ENCODE measurements at regions not wholly inside any gene's neighbourhood (a gene's known extent, or its start where the extent isn't known, plus 50 kb on each side); places are given as distances from the start of the nearest gene placed in this dataset.
"Not testable (repeated sequence)": the region's sequence is repeated elsewhere in the genome, so short reads cannot be mapped to it uniquely, and the experiment has no call there.

- no peaks in the 10 kb centered on the region for H3K9me3 ChIP-seq
- no peak overlapping the region for H3K4me3 ChIP-seq
- no peaks in the 10 kb centered on the region for H3K27me3 ChIP-seq
- no peak overlapping the region for H3K27ac ChIP-seq
- no peaks in the 10 kb centered on the region for H3K36me3 ChIP-seq
- no peaks in the 10 kb centered on the region for H3K4me1 ChIP-seq
- no peak for TF ChIP-seq CTCF (IDR thresholded peaks at IDR 0.05)
- no peak for TF ChIP-seq POLR2A (IDR thresholded peaks at IDR 0.05)
- no peak for DNase-seq
Measured at GRCh38 chr4:120218981-120219380, 152.3 kb upstream of the MAD2L1 start.

GRCh38 chr4:120215350-120215749 is 148.7 kb upstream of the MAD2L1 start:
- Histone ChIP-seq H3K27ac (no peak overlapping the region), H3K4me1 (no peaks in the 10 kb centered on the region), H3K27me3 (no peaks in the 10 kb centered on the region), H3K36me3 (no peaks in the 10 kb centered on the region), H3K4me3 (no peak overlapping the region), H3K9me3 (no peaks in the 10 kb centered on the region)
- TF ChIP-seq CTCF (IDR thresholded peaks at IDR 0.05) (no peak), POLR2A (IDR thresholded peaks at IDR 0.05) (no peak)
- DNase-seq, result no peak

GRCh38 chr4:120211408-120212015 is 144.9 kb upstream of the MAD2L1 start:
- no peaks in the 10 kb centered on the region for H3K4me1 ChIP-seq
- H3K9me3 ChIP-seq, result no peaks in the 10 kb centered on the region
- H3K27me3 ChIP-seq, result no peaks in the 10 kb centered on the region
- no peaks in the 10 kb centered on the region for H3K36me3 ChIP-seq
- H3K4me3 ChIP-seq, result no peak overlapping the region
- no peak for DNase-seq
- no peak overlapping the region for H3K27ac ChIP-seq
- TF ChIP-seq CTCF (IDR thresholded peaks at IDR 0.05), result no peak
- no peak for TF ChIP-seq POLR2A (IDR thresholded peaks at IDR 0.05)

- Histone ChIP-seq H3K36me3 (no peaks in the 10 kb centered on the region), H3K27me3 (no peaks in the 10 kb centered on the region), H3K4me3 (no peak overlapping the region), H3K9me3 (no peaks in the 10 kb centered on the region), H3K27ac (no peak overlapping the region), H3K4me1 (no peaks in the 10 kb centered on the region)
- DNase-seq, result no peak
- TF ChIP-seq CTCF (IDR thresholded peaks at IDR 0.05), result no peak
- TF ChIP-seq POLR2A (IDR thresholded peaks at IDR 0.05), result no peak
Measured at GRCh38 chr4:120209706-120210105, 143.1 kb upstream of the MAD2L1 start.

- Histone ChIP-seq H3K27me3 (no peaks in the 10 kb centered on the region), H3K4me3 (no peak overlapping the region), H3K27ac (no peak overlapping the region), H3K36me3 (no peaks in the 10 kb centered on the region), H3K4me1 (no peaks in the 10 kb centered on the region), H3K9me3 (no peaks in the 10 kb centered on the region)
- TF ChIP-seq CTCF (IDR thresholded peaks at IDR 0.05), result no peak
- no peak for TF ChIP-seq POLR2A (IDR thresholded peaks at IDR 0.05)
- no peak for DNase-seq
Measured at GRCh38 chr4:120207021-120207420, 140.4 kb upstream of the MAD2L1 start.

GRCh38 chr4:120202222-120202621 is 135.6 kb upstream of the MAD2L1 start:
- TF ChIP-seq CTCF (IDR thresholded peaks at IDR 0.05) (no peak), POLR2A (IDR thresholded peaks at IDR 0.05) (no peak)
- Histone ChIP-seq H3K4me1 (no peaks in the 10 kb centered on the region), H3K36me3 (no peaks in the 10 kb centered on the region), H3K27ac (no peak overlapping the region), H3K27me3 (no peaks in the 10 kb centered on the region), H3K4me3 (no peak overlapping the region), H3K9me3 (no peaks in the 10 kb centered on the region)
- no peak for DNase-seq

GRCh38 chr4:120200573-120201110 is 134.0 kb upstream of the MAD2L1 start:
- not testable (repeated sequence) for H3K4me1 ChIP-seq, H3K9me3 ChIP-seq, H3K36me3 ChIP-seq, H3K27me3 ChIP-seq, H3K27ac ChIP-seq, H3K4me3 ChIP-seq, DNase-seq
